Activated CD8-positive, alpha-beta T cell treated with anti-CD3 and anti-CD28 coated beads, Interleukin-2, amount 10 ng/mL, durations not matched to agents 7 days and 5 days (primary cell): ENCODE measurements at regions not wholly inside any gene's neighbourhood (a gene's known extent, or its start where the extent isn't known, plus 50 kb on each side); places are given as distances from the start of the nearest gene placed in this dataset.
A peak's percentile ranks its signal among the peaks of the same experiment; 100 is the strongest.

Experiments used
- ATAC-seq: fragments of 150-1000 bp; cut with Tn5 transposase; one replicate; pipeline ENCODE4 v1.10.0; 2021; ENCODE audit warnings: moderate library complexity
- CTCF ChIA-PET: fragments of 350-600 bp; sonication (Branson Sonifier 250); formaldehyde crosslinking; loops from one replicate; lab custom pipeline; 2021; ENCODE audit warnings: antibody characterized with exemption; lab: Charles Lee
- POLR2A ChIA-PET: fragments of 350-600 bp; sonication (Branson Sonifier 250); formaldehyde crosslinking; loops from one replicate; lab custom pipeline; 2021; ENCODE audit warnings: antibody characterized with exemption; lab: Charles Lee
- DNase-seq: peaks from one replicate; pipeline ENCODE4 v3.0.0-alpha.2; 2020
- H3K27ac Mint-ChIP-seq: one replicate; pipeline ENCODE4 v1.8.0; 2021; ENCODE audit warnings: mild to moderate bottlenecking, mixed read lengths
- H3K27me3 Mint-ChIP-seq: one replicate; pipeline ENCODE4 v1.8.0; 2021; ENCODE audit warnings: low read depth, mixed read lengths
- H3K36me3 Mint-ChIP-seq: one replicate; pipeline ENCODE4 v1.8.0; 2021; ENCODE audit warnings: low read depth, mixed read lengths
- H3K4me1 Mint-ChIP-seq: one replicate; pipeline ENCODE4 v1.8.0; 2021; ENCODE audit warnings: low read depth, mixed read lengths
- H3K4me3 Mint-ChIP-seq: one replicate; pipeline ENCODE4 v1.8.0; 2021; ENCODE audit warnings: mild to moderate bottlenecking, mixed read lengths
- H3K9me3 Mint-ChIP-seq: one replicate; pipeline ENCODE4 v1.8.0; 2022; ENCODE audit warnings: mixed read lengths; ENCODE audit not compliant: insufficient read depth

GRCh38 chr11:45344028-45344427 is 57.9 kb upstream of the SYT13 start:
- ATAC-seq, result no peak
- no peaks in the 10 kb centered on the region for H3K36me3 Mint-ChIP-seq
- no peak for DNase-seq
- POLR2A ChIA-PET, result interaction anchor here (0.6 kb wide), 1 partner anchor 10 kb away, joined by 3 read pairs; no protein-coding TSS in a partner anchor
- CTCF ChIA-PET, result interaction anchor here (0.9 to 1.7 kb wide), 2 partner anchors 235 to 428 kb away, joined by 3 read pairs; no protein-coding TSS in a partner anchor
- H3K4me3 Mint-ChIP-seq, result no peak overlapping the region
- H3K9me3 Mint-ChIP-seq, result no peaks in the 10 kb centered on the region
- H3K27ac Mint-ChIP-seq, result no peak overlapping the region
- peaks cover 27% of the 10 kb centered on the region for H3K27me3 Mint-ChIP-seq
- H3K4me1 Mint-ChIP-seq, result peaks cover 10% of the 10 kb centered on the region

- ChIA-PET CTCF (interaction anchor here (0.9 to 1.7 kb wide), 2 partner anchors 235 to 428 kb away, joined by 3 read pairs; no protein-coding TSS in a partner anchor), POLR2A (no interaction called here)
These were observed 57.3 kb upstream of the SYT13 start for GRCh38 chr11:45343444-45343843.

GRCh38 chr11:45341372-45341771 is 55.2 kb upstream of the SYT13 start:
- Mint-ChIP-seq H3K27ac (no peak overlapping the region), H3K4me1 (peaks cover 10% of the 10 kb centered on the region), H3K27me3 (peaks cover 25% of the 10 kb centered on the region), H3K4me3 (no peak overlapping the region), H3K36me3 (no peaks in the 10 kb centered on the region), H3K9me3 (no peaks in the 10 kb centered on the region)
- ATAC-seq (no peak), DNase-seq (no peak)
- CTCF ChIA-PET, result interaction anchor here (0.9 to 1.6 kb wide), 3 partner anchors 9 to 430 kb away, joined by 3 to 9 read pairs (median 5); no protein-coding TSS in a partner anchor
- POLR2A ChIA-PET, result no interaction called here

More at GRCh38 chr11:45343444-45343843, 57.3 kb upstream of the SYT13 start:
- DNase-seq, result no peak
- peaks cover 10% of the 10 kb centered on the region for H3K4me1 Mint-ChIP-seq
- peaks cover 27% of the 10 kb centered on the region for H3K27me3 Mint-ChIP-seq
- no peaks in the 10 kb centered on the region for H3K9me3 Mint-ChIP-seq
- no peaks in the 10 kb centered on the region for H3K36me3 Mint-ChIP-seq
- no peak overlapping the region for H3K27ac Mint-ChIP-seq
- ATAC-seq, result no peak
- no peak overlapping the region for H3K4me3 Mint-ChIP-seq

- peak; percentile 99 for ATAC-seq
- Mint-ChIP-seq H3K4me3 (peak overlapping the region; percentile 47), H3K27ac (peak overlapping the region; percentile 61), H3K36me3 (no peaks in the 10 kb centered on the region), H3K27me3 (peaks cover 20% of the 10 kb centered on the region), H3K4me1 (peaks cover 10% of the 10 kb centered on the region), H3K9me3 (no peaks in the 10 kb centered on the region)
- peak; percentile 94 for DNase-seq
- CTCF ChIA-PET, result interaction anchor here (0.6 to 3.3 kb wide), 14 partner anchors 9 to 432 kb away, joined by 3 to 28 read pairs (median 4); no protein-coding TSS in a partner anchor
- POLR2A ChIA-PET, result no interaction called here
These were observed 53.8 kb upstream of the SYT13 start for GRCh38 chr11:45339729-45340519.

GRCh38 chr11:45337583-45338360 is 51.6 kb upstream of the SYT13 start:
- CTCF ChIA-PET, result interaction anchor here (0.7 to 3.3 kb wide), 4 partner anchors 11 to 434 kb away, joined by 3 to 28 read pairs (median 8); no protein-coding TSS in a partner anchor
- no peak for DNase-seq
- no peaks in the 10 kb centered on the region for H3K36me3 Mint-ChIP-seq

GRCh38 chr11:45336136-45336535 is 50.0 kb upstream of the SYT13 start:
- ATAC-seq (no peak), DNase-seq (peak; percentile 10)
- CTCF ChIA-PET, result interaction anchor here (2.9 to 4.0 kb wide), 2 partner anchors 225 to 436 kb away, joined by 14 to 27 read pairs; no protein-coding TSS in a partner anchor
- Mint-ChIP-seq H3K4me1 (peaks cover 10% of the 10 kb centered on the region), H3K27me3 (no peaks in the 10 kb centered on the region), H3K9me3 (no peaks in the 10 kb centered on the region), H3K4me3 (no peak overlapping the region), H3K27ac (no peak overlapping the region), H3K36me3 (no peaks in the 10 kb centered on the region)
- POLR2A ChIA-PET, result no interaction called here

More at GRCh38 chr11:45337583-45338360, 51.6 kb upstream of the SYT13 start:
- Mint-ChIP-seq H3K9me3 (no peaks in the 10 kb centered on the region), H3K27ac (no peak overlapping the region), H3K27me3 (peaks cover 6% of the 10 kb centered on the region), H3K4me1 (peaks cover 10% of the 10 kb centered on the region), H3K4me3 (no peak overlapping the region)
- POLR2A ChIA-PET, result no interaction called here
- ATAC-seq, result no peak
